Endothelial cell (in vitro differentiated cells): ENCODE measurements at regions not wholly inside any gene's neighbourhood (a gene's known extent, or its start where the extent isn't known, plus 50 kb on each side); places are given as distances from the start of the nearest gene placed in this dataset.

ENCODE experiments used
- DNase-seq: peaks from one replicate; pipeline ENCODE4 v3.0.0; 2021; ENCODE audit warnings: low spot score
- H3K27ac Mint-ChIP-seq: one replicate; pipeline ENCODE4 v1.8.0; 2021; ENCODE audit warnings: mixed read lengths, inconsistent platforms; ENCODE audit not compliant: unreplicated experiment
- H3K27me3 Mint-ChIP-seq: one replicate; pipeline ENCODE4 v1.8.0; 2021; ENCODE audit warnings: mild to moderate bottlenecking, moderate library complexity, mixed read lengths, inconsistent platforms; ENCODE audit not compliant: unreplicated experiment
- H3K36me3 Mint-ChIP-seq: one replicate; pipeline ENCODE4 v1.8.0; 2021; ENCODE audit warnings: mild to moderate bottlenecking, low read depth, mixed read lengths, inconsistent platforms; ENCODE audit not compliant: unreplicated experiment
- H3K4me1 Mint-ChIP-seq: one replicate; pipeline ENCODE4 v1.8.0; 2021; ENCODE audit warnings: mild to moderate bottlenecking, mixed read lengths, inconsistent platforms; ENCODE audit not compliant: unreplicated experiment
- H3K4me3 Mint-ChIP-seq: one replicate; pipeline ENCODE4 v1.8.0; 2021; ENCODE audit warnings: mild to moderate bottlenecking, mixed read lengths, inconsistent platforms; ENCODE audit not compliant: unreplicated experiment
- H3K9me3 Mint-ChIP-seq: one replicate; pipeline ENCODE4 v1.8.0; 2021; ENCODE audit warnings: mixed read lengths, inconsistent platforms; ENCODE audit not compliant: unreplicated experiment
- TF ChIP-seq, protein P1 (sequence below): fragments of 200-600 bp; sonication (generic); IDR thresholded peaks from one replicate; pipeline ENCODE4 v1.5.0; 2021; ENCODE audit warnings: antibody characterized with exemption; ENCODE audit not compliant: unreplicated experiment

DNA sequence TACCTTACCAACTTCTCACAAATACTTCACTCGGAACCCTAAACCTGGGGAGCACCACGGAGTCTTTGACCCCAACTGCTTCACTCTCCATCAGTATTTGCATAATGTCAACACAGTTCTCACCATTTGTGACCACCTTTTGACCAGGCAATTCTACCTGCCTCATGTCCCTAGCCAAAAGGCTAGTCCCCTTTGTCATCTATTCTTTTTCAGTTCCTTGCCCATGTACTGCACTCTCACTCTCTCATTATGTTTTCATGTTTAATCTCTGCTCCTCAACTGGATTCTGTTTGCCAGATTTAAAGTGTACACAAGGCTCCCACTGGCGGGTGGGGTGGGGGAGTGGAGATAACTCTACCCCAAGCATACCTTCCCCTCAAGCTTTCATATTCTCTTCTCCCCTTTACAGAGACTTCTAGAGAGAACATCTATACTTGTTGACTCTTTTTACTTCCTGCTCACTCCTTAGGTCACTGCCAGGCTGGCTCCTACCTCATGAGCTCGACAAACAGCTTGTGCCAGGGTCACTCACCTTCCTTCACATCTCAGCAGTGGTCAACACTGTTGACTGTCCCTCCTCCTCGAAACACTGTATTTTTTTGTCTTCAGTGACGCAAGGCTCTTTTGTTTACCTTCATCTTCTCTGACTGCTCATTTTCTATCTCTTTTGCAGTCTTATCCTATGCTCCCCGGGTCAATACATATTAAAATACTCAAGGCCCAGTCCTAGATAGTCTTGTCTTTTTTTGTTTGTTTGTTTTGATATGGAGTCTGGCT is 88.7 kb upstream of the MAP4K3 start:
- peaks cover 13% of the 10 kb centered on the region for H3K9me3 Mint-ChIP-seq
- TF ChIP-seq, protein P1, sequence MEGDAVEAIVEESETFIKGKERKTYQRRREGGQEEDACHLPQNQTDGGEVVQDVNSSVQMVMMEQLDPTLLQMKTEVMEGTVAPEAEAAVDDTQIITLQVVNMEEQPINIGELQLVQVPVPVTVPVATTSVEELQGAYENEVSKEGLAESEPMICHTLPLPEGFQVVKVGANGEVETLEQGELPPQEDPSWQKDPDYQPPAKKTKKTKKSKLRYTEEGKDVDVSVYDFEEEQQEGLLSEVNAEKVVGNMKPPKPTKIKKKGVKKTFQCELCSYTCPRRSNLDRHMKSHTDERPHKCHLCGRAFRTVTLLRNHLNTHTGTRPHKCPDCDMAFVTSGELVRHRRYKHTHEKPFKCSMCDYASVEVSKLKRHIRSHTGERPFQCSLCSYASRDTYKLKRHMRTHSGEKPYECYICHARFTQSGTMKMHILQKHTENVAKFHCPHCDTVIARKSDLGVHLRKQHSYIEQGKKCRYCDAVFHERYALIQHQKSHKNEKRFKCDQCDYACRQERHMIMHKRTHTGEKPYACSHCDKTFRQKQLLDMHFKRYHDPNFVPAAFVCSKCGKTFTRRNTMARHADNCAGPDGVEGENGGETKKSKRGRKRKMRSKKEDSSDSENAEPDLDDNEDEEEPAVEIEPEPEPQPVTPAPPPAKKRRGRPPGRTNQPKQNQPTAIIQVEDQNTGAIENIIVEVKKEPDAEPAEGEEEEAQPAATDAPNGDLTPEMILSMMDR, result no peak
- peaks cover 18% of the 10 kb centered on the region for H3K4me1 Mint-ChIP-seq
- peaks cover 12% of the 10 kb centered on the region for H3K36me3 Mint-ChIP-seq
- no peak for DNase-seq
- no peak overlapping the region for H3K27ac Mint-ChIP-seq
- no peak overlapping the region for H3K4me3 Mint-ChIP-seq
- H3K27me3 Mint-ChIP-seq, result peaks cover 7% of the 10 kb centered on the region

DNA sequence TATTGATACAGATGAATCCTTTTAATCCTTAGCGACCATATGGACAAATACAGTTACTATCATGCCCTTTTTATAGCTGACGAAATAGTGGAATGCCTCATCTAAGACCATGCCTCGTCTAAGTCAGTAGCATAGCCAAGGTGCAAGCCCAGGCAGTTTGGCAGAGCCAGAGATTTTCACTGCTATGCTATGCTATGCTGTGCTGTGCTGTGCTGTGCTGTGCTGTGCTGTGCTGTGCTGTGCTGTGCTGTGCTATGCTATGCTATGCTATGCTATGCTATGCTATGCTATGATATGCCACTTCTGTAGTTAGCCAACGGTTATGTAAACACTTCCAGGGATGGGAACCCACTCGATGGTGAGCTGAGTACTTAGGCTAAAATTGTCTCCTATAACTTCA is 91.6 kb upstream of the MAP4K3 start:
- Mint-ChIP-seq H3K4me3 (no peak overlapping the region), H3K4me1 (peaks cover 21% of the 10 kb centered on the region), H3K36me3 (peaks cover 4% of the 10 kb centered on the region), H3K9me3 (no peaks in the 10 kb centered on the region), H3K27me3 (peaks cover 4% of the 10 kb centered on the region), H3K27ac (no peak overlapping the region)
- TF ChIP-seq, protein P1, result no peak
- DNase-seq, result no peak

DNA sequence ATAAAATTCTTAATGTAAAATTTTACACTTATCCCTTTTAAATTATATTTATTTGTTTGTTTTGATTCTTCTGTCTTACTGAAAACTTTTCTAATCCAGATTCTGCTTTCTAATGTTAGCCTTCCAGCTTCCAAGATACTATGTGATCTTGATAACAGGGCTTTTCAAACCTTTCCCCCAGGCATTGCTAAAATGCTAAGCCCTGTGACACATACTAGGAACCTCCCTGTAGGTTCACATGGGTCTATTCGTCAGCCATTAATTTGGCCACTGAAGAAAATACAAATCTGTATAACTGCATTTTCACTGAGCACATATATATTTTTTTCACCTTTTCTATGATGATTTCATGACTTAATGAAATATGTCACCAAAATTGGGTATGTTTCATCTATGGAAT is 92.8 kb upstream of the MAP4K3 start:
- Mint-ChIP-seq H3K27me3 (peaks cover 4% of the 10 kb centered on the region), H3K27ac (no peak overlapping the region), H3K9me3 (no peaks in the 10 kb centered on the region), H3K4me3 (no peak overlapping the region), H3K4me1 (peaks cover 18% of the 10 kb centered on the region), H3K36me3 (peaks cover 4% of the 10 kb centered on the region)
- DNase-seq, result no peak
- TF ChIP-seq, protein P1, result no peak

DNA sequence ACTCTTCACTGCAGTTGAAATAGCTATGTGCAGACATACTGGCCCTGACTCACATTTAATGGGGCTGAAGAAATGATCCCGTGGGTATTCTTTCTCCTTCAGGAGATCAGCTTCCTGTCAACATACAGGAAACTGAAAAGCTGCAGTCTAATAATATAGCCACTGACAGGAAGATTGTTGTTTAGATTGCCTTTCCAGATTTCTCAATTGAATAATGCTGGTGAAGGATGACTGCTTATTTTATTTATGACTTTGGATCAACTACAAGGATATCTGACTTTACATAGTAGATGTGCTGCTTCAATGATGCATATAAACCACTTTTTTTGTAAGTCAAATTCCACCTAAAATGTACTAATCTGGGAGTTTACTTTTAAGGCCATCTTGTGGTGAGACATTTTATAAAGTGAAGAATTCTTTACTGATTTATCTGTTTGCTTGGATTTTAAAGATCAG is 93.4 kb upstream of the MAP4K3 start:
- TF ChIP-seq, protein P1, result no peak
- Mint-ChIP-seq H3K27me3 (peaks cover 4% of the 10 kb centered on the region), H3K36me3 (peaks cover 4% of the 10 kb centered on the region), H3K4me3 (no peak overlapping the region), H3K27ac (peak overlapping the region; percentile 39), H3K9me3 (no peaks in the 10 kb centered on the region), H3K4me1 (peaks cover 18% of the 10 kb centered on the region)
- DNase-seq, result no peak

- no peak overlapping the region for H3K27ac Mint-ChIP-seq
Observed at GRCh38 chr2:39531220-39531777, 94.2 kb upstream of the MAP4K3 start.

More at GRCh38 chr2:39531220-39531777, 94.2 kb upstream of the MAP4K3 start:
- Mint-ChIP-seq H3K9me3 (no peaks in the 10 kb centered on the region), H3K27me3 (peaks cover 4% of the 10 kb centered on the region), H3K36me3 (peaks cover 4% of the 10 kb centered on the region), H3K4me1 (peaks cover 13% of the 10 kb centered on the region), H3K4me3 (no peak overlapping the region)
- TF ChIP-seq, protein P1, result no peak
- no peak for DNase-seq
